Middle frontal gyrus (tissue), 1 donor: ENCODE measurements at regions not wholly inside any gene's neighbourhood (a gene's known extent, or its start where the extent isn't known, plus 50 kb on each side); places are given as distances from the start of the nearest gene placed in this dataset.

Experiments used
- DNase-seq: peaks from one replicate; pipeline ENCODE4 v3.0.0-alpha.2; 2015; ENCODE audit warnings: low spot score; ENCODE audit errors: extremely low spot score

DNA sequence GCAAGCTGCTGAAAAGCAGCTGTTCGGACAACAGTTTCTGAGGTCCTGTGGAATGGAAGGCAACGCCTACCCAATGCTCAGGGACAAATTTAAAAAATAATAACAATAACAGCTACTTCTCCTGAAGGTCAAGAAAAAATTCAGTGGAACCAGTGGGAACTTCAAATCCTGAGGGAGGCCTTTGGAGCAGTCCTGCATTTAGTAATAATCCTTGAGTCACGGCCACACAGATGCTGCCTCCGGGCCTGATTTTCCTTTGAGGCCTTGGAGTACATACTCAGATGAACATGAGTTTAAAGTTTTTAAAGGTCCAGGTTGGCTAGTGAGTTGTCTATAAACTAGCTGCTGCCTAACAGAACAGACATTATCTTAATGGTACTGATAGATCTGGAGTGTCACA is 268.0 kb downstream of the MSRB3 start:
- no peak for DNase-seq

- DNase-seq = peak; percentile 51
Observed at GRCh38 chr12:65556676-65557437, 267.4 kb upstream of the HMGA2 start.

- no peak for DNase-seq
Observed at GRCh38 chr12:65557438-65558181, 266.7 kb upstream of the HMGA2 start.

DNA sequence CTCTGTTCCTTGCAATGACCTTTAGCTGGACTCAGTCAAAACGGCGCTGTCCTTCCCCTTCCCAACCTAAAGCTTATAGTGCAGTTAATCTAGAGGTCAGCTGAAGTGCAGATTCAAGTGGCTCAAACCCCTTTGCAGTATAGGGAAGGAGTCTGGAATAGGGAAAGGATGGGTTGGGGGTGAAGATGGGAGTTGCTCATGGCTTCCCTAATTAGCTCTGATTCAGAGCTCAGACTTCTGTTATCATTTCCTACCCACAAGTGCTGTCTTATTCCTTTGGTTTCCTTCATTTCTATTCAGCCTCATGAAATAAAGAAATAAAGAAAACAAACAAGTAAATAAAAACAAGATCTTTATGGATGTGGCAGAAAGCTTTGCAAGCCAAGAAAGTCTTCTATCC is 264.0 kb upstream of the HMGA2 start:
- no peak for DNase-seq

DNA sequence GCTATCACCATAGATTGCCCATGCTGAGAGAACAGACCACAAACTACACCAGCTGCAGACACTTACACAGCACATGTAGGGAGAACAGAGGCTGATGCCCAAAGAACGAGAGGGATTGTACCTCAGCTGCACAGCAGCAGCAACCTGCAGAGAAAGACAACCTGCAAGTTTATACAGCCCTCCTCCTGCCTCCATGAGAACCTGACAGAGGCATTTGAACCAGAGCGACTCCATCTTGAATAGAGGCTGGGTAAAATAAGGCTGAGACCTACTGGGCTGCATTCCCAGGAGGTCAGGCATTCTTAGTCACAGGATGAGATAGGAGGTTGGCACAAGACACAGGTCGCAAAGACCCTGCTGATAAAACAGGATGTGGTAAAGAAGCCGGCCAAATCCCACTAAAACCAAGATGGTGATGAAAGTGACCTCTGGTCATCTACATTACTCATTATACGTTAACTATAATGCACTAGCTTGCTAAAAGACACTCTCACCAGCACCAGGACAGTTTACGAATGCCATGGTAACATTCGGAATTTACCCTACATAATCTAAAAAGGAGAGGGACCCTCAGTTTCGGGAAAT is 262.4 kb upstream of the HMGA2 start:
- DNase-seq = no peak

GRCh38 chr12:65565601-65566560 is 258.4 kb upstream of the HMGA2 start:
- no peak for DNase-seq

DNA sequence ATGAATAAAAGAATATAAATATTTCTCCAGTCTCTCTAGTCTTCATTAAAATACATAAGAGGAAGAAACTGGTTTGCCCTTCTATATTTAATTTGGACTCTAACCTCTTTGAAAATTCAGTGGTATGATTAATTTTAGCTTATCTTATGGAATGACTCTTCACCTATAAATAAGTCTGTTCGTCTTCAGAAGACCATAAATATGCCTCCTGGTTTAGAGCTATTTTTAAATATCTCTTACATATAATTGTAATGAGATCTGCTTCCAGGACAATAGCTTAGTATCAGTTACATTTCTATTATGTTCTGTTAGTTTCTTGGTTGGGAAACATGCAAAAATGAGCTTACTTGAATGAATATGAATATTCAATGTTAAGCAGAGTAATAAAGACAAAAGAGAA is 257.5 kb upstream of the HMGA2 start:
- DNase-seq = no peak

GRCh38 chr12:65567820-65568219 is 256.5 kb upstream of the HMGA2 start:
- DNase-seq = no peak

GRCh38 chr12:65568517-65568916 is 255.8 kb upstream of the HMGA2 start:
- DNase-seq = no peak

DNA sequence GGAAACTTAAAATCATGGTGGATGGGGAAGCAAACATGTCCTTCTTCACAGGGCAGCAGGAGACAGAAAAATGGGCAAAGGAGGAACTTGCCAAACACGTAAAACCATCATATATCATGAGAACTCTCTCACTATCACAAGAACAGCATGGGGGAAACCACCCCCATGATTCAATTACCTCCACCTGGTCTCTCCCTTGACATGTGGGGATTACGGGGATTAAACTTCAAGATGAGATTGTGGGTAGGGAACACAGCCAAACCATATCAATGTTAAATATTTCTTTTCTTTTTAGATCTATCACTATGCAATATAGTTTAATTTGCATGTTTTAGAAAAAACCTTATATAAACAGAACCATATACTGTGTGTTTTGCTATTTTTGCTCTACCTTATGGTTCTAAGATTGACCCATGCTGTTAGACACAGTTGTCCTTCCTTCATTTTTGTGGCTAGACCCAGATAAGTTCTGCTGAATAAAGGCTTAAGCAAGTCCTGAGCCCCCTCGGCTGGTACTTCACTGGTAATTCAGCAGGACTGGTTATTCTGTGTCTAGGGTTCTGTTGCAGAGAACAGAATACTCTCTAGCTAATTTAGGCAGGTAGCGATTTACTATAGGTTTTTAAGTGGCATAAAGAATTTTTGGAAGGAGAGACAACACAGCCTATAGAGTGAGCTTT is 253.7 kb upstream of the HMGA2 start:
- no peak for DNase-seq

DNA sequence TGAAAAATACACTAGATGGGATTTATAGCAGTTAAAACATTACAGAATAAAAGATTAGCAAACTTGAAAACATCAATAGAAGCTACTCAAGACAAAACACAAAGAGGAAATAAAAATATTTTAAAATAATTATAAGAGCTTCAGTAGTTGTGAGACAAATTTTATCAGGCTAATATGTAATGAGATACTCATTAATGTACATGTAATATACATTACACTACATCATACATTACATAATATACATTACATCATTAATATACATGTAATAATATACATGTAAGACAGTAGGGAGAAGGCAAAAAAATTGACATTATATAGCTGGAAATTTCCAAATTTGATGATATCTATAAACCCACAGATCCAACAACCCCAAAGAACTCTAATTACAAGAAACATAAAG is 249.4 kb upstream of the HMGA2 start:
- no peak for DNase-seq

DNA sequence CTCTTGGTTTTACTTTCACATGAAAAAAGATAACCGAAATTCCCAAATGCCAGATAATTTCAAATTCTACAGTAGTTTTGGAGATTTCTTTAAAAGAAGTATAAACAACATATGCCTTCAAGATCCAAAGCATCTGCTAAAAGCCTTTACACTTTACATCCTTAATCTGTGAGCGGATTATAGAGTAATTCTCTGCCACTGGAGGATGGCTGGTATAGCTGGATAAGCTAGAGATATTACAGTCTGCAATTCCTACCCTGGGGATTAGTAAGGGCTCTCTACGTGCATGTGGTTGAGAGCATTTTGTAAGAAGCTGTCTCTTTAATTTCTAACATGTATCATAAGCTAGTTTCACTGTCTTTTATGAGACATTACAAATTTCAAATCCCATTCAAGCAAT is 240.3 kb upstream of the HMGA2 start:
- DNase-seq = no peak

DNA sequence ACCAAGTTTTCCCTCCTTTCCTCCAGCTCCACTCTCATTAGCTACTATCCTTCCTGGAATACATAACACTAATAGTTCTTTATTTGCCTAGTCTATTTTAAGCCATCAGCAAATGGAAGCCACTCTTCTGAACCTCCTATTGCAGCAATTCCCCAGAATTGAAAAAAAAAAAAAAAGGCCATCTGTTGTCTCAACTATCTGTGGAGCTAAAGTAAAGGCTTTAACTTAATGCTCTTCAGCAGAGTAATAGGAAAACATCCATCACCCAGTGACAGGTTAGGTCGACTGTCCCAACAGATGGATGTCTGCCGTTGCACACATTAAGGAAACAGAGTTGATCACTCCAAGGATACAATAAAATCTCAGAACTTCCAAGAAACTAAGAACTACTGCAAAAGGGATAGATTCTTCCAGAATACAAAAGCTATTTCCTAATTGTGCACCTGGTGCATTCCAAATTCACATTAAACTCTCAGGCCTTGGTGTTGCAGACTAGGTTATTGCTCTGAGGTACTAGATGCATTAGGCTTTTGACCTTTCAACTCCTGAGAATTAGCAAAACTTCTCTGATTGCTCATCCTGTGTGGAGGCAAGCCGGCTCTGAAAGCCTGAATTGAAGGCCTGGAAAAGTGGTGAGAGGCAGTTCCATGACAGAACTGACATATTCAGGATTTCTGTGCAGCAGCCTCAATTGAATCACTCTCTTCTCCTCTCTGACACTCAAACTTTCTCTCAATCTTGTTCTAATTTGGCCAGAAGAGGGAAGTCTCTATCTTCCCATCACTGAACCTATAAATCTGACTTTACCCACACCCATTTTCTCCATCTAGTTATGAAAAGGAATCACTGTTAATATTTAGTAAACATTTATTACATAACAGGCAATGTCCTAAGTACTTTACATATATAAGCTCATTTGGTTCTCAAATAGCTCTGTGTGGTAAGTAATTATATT is 238.4 kb upstream of the HMGA2 start:
- no peak for DNase-seq

DNA sequence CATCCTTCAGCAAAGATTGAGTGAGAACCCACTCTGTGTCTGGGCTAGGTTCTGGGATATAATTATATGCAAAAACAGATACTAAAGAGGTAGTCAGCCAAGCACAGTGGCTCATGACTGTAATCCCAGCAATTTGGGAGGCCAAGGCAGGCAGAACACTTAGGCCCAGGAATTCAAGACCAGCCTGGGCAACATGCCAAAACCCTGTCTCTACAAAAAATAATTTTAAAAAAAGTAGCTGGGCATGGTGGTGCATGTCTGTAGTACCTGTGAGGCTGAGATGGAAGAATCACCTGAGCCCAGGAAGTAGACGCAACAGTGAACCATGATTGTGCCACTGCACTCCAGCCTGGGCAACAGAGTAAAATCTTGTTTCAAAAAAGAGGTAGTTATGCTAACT is 237.5 kb upstream of the HMGA2 start:
- DNase-seq = no peak

DNA sequence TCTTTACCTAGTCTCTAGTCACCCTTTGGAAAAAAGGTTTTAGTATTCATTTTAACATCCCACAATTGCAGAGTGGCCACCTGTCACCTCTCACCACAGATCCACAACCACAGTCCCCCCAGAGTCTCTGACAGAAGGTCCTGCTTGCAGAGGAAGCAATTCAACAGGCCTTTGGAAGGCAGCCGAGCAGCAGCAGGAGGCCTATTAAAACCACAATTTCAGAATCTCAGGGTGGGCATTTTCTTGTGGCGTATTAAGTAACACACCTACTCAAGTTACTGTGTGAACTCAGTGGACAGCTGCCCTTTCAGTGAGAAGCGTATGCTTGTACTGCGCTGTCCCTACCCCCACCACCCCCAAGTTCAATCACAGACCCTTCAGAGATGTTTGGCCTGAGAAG is 234.0 kb upstream of the HMGA2 start:
- no peak for DNase-seq

DNA sequence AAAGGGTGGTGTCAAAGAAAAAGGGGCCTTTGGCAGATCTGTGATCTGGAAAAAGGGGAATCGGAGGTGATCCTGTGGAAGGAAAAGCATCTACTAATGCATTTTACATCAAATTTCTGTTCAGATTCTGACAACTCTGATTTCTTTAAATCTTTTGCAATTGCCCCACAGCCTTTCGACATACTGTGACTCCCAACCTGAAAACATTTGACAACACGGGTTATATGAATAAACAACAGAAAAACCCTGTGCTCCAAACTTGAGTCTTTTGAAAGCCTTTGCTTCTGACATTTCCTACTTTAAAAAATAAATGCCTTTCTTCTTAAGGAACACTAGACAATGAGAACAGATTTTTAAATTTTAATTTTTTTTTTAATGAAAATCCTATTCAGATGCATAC is 231.9 kb upstream of the HMGA2 start:
- no peak for DNase-seq

GRCh38 chr12:65593239-65593701 is 231.0 kb upstream of the HMGA2 start:
- DNase-seq = no peak

GRCh38 chr12:65594409-65594808 is 229.9 kb upstream of the HMGA2 start:
- DNase-seq = no peak

DNA sequence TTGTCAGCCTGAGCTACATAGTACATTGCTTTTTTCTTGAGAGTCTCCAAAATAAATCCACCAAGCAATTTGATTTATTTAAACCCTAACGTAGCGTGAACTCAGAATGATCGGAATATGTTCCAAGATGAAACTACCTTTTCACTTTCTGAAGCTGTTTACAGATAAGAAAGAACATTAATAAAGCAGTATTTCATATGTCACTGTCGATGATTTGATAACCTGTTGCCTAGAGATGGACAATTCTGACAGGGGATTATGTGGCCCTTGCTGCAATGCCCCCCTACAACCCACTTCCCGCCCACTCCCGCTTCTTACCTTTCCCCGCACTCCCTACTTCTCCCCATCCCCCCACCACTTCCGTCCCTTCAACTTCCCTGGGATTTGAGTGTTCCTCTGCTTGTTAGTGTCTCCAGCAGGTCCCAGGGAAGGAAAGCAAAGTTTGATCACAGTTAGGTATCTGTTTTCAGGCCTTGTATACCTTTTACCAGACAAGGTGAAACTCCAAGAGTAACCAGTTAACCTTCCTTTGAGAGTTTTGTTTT is 229.2 kb upstream of the HMGA2 start:
- DNase-seq = no peak
